GM21390 (cell line): ENCODE measurements at regions not wholly inside any gene's neighbourhood (a gene's known extent, or its start where the extent isn't known, plus 50 kb on each side); places are given as distances from the start of the nearest gene placed in this dataset.

ENCODE experiments used
- ATAC-seq: cut with Tn5 transposase; IDR thresholded peaks from one replicate; pipeline ENCODE4 v1.9.1; 2021; ENCODE audit not compliant: unreplicated experiment

GRCh38 chr9:108724122-108724521 lies 131.7 kb downstream of the ACTL7B start:
- ATAC-seq: no peak

GRCh38 chr9:108722396-108722795 lies 133.4 kb downstream of the ACTL7B start:
- no peak for ATAC-seq

GRCh38 chr9:108720191-108720642 lies 135.6 kb downstream of the ACTL7B start:
- ATAC-seq: no peak

GRCh38 chr9:108710424-108710823 lies 145.4 kb downstream of the ACTL7B start:
- ATAC-seq: no peak

- ATAC-seq: no peak
Measured at GRCh38 chr9:108709997-108710396, 145.8 kb downstream of the ACTL7B start.

GRCh38 chr9:108709126-108709525 lies 146.7 kb downstream of the ACTL7B start:
- no peak for ATAC-seq

- ATAC-seq: no peak
Measured at GRCh38 chr9:108708448-108708847, 147.3 kb downstream of the ACTL7B start.

GRCh38 chr9:108707120-108707519 lies 148.7 kb downstream of the ACTL7B start:
- ATAC-seq: no peak

GRCh38 chr9:108704156-108704852 lies 151.5 kb downstream of the ACTL7B start:
- ATAC-seq: no peak

GRCh38 chr9:108703429-108703828 lies 152.4 kb downstream of the ACTL7B start:
- ATAC-seq: no peak

GRCh38 chr9:108702681-108703080 lies 153.1 kb downstream of the ACTL7B start:
- ATAC-seq: no peak

GRCh38 chr9:108698801-108699200 lies 157.0 kb downstream of the ACTL7B start:
- no peak for ATAC-seq

- ATAC-seq: no peak
Measured at GRCh38 chr9:108698231-108698630, 157.6 kb downstream of the ACTL7B start.

GRCh38 chr9:108696156-108696555 lies 159.6 kb downstream of the ACTL7B start:
- ATAC-seq: no peak

GRCh38 chr9:108694170-108694569 lies 161.6 kb downstream of the ACTL7B start:
- no peak for ATAC-seq

- ATAC-seq: no peak
Measured at GRCh38 chr9:108691614-108692013, 164.2 kb downstream of the ACTL7B start.

- ATAC-seq: no peak
Measured at GRCh38 chr9:108688676-108689075, 167.1 kb downstream of the ACTL7B start.

GRCh38 chr9:108688051-108688450 lies 167.7 kb downstream of the ACTL7B start:
- ATAC-seq: no peak

- ATAC-seq: no peak
Measured at GRCh38 chr9:108687006-108687987, 168.5 kb downstream of the ACTL7B start.

GRCh38 chr9:108684288-108685025 lies 171.3 kb downstream of the ACTL7B start:
- no peak for ATAC-seq

- no peak for ATAC-seq
Measured at GRCh38 chr9:108683245-108683644, 172.5 kb downstream of the ACTL7B start.
